HL-60 (cell line): ENCODE measurements at regions not wholly inside any gene's neighbourhood (a gene's known extent, or its start where the extent isn't known, plus 50 kb on each side); places are given as distances from the start of the nearest gene placed in this dataset.

Source experiments
- DNase-seq, 2 experiments: peaks; one replicate each; pipeline ENCODE4 v3.0.0-alpha.2; 2010 to 2020; ENCODE audit warnings: low read depth in 1 of 2, low spot score in 1 of 2
- H3K27ac ChIP-seq: fragments of 250-450 bp; sonication (Bioruptor Pico); replicated peaks from 2 replicates; pipeline ENCODE4 v1.5.1; 2020; ENCODE audit warnings: mild to moderate bottlenecking, moderate library complexity
- H3K27me3 ChIP-seq: fragments of 250-450 bp; sonication (Bioruptor Pico); 2 replicates; pipeline ENCODE4 v1.5.1; 2021; ENCODE audit warnings: mild to moderate bottlenecking, moderate library complexity; ENCODE audit not compliant: insufficient read depth, poor library complexity, severe bottlenecking
- H3K4me3 ChIP-seq: replicated peaks from 2 replicates; pipeline ENCODE4 v1.5.1; 2011; ENCODE audit warnings: mild to moderate bottlenecking, control low read depth, low read length; ENCODE audit not compliant: insufficient read depth
- CTCF ChIP-seq: IDR thresholded peaks from one replicate; pipeline ENCODE4 v1.5.1; 2011; ENCODE audit warnings: low read length, control low read depth, inconsistent platforms; ENCODE audit not compliant: insufficient read depth
- GABPA ChIP-seq: IDR thresholded peaks from 2 replicates; pipeline ENCODE4 v1.6.1; 2012; ENCODE audit warnings: low read depth
- POLR2AphosphoS5 ChIP-seq: IDR thresholded peaks from 2 replicates; pipeline ENCODE4 v1.6.1; 2012; ENCODE audit warnings: low read depth
- REST ChIP-seq: IDR thresholded peaks from 2 replicates; pipeline ENCODE4 v1.6.1; 2012; ENCODE audit warnings: low read depth; ENCODE audit not compliant: insufficient replicate concordance
- SPI1 ChIP-seq: IDR thresholded peaks from 2 replicates; pipeline ENCODE4 v1.6.1; 2012; ENCODE audit warnings: low read depth, mild to moderate bottlenecking, borderline replicate concordance

- TF ChIP-seq SPI1 (no peak), CTCF (no peak), POLR2AphosphoS5 (no peak), GABPA (no peak), REST (no peak)
- no peak overlapping the region for H3K27ac ChIP-seq
Observed at GRCh38 chr1:9435854-9436640, 103.2 kb upstream of the SLC25A33 start.

GRCh38 chr1:9437961-9438430 lies 101.3 kb upstream of the SLC25A33 start:
- DNase-seq: no peak
- no peak overlapping the region for H3K4me3 ChIP-seq
- H3K27me3 ChIP-seq: no peaks in the 10 kb centered on the region
- no peak for TF ChIP-seq SPI1
- TF ChIP-seq REST: no peak
- no peak for TF ChIP-seq CTCF
- TF ChIP-seq GABPA: no peak
- no peak for TF ChIP-seq POLR2AphosphoS5
- H3K27ac ChIP-seq: no peak overlapping the region

More at GRCh38 chr1:9435854-9436640, 103.2 kb upstream of the SLC25A33 start:
- Histone ChIP-seq H3K27me3 (no peaks in the 10 kb centered on the region), H3K4me3 (no peak overlapping the region)
- no peak for DNase-seq

- peak overlapping the region; percentile 50 for H3K27ac ChIP-seq
- no peaks in the 10 kb centered on the region for H3K27me3 ChIP-seq
- peak; percentile 58 to 65 for DNase-seq
- TF ChIP-seq POLR2AphosphoS5 (no peak), GABPA (no peak), CTCF (no peak), REST (no peak), SPI1 (no peak)
- no peak overlapping the region for H3K4me3 ChIP-seq
Observed at GRCh38 chr1:9438431-9439073, 100.7 kb upstream of the SLC25A33 start.
